ENCODE measurements at regions not wholly inside any gene's neighbourhood (a gene's known extent, or its start where the extent isn't known, plus 50 kb on each side); places are given as distances from the start of the nearest gene placed in this dataset.

- TF ChIP-seq CTCF (IDR thresholded peaks at IDR 0.05; ENCODE audit: insufficient read depth, low read depth, low read length) (no peak), EZH2 (IDR thresholded peaks at IDR 0.05; ENCODE audit: insufficient read depth, low read length) (no peak)
Observed at GRCh38 chr12:89833337-89834252, 125.0 kb upstream of the ATP2B1 start.
